Peyer's patch (tissue), 4 donors: ENCODE measurements at regions not wholly inside any gene's neighbourhood (a gene's known extent, or its start where the extent isn't known, plus 50 kb on each side); places are given as distances from the start of the nearest gene placed in this dataset.

Experiments
- CTCF ChIP-seq, 6 experiments: fragments of 450-650 bp in 4 of 6; fragments of 200-600 bp in 2 of 6; sonication (generic) in 1 of 6; IDR thresholded peaks; one replicate each; pipeline ENCODE4 v1.5.1; 2017 to 2019; ENCODE audit warnings: antibody characterized with exemption in 6 of 6, mild to moderate bottlenecking in 3 of 6, moderate library complexity in 1 of 6
- POLR2A ChIP-seq, 2 donors: fragments of 450-650 bp; IDR thresholded peaks; one replicate each; pipeline ENCODE4 v1.5.1; 2017; ENCODE audit warnings: antibody characterized with exemption in 2 of 2, mild to moderate bottlenecking in 2 of 2, moderate library complexity in 2 of 2

- no peak for TF ChIP-seq CTCF (IDR thresholded peaks at IDR 0.05)
- TF ChIP-seq POLR2A (IDR thresholded peaks at IDR 0.05), result no peak
These were observed 338.7 kb upstream of the ARID1B start for GRCh38 chr6:156438350-156438923.
